SU-DHL-6 (cell line): ENCODE measurements at regions not wholly inside any gene's neighbourhood (a gene's known extent, or its start where the extent isn't known, plus 50 kb on each side); places are given as distances from the start of the nearest gene placed in this dataset.

Experiments
- H2AFZ ChIP-seq: fragments of 200-600 bp; sonication (generic); 2 replicates; pipeline ENCODE4 v1.6.1; 2014; ENCODE audit warnings: low read depth, mild to moderate bottlenecking, moderate library complexity, mixed read lengths, antibody characterized with exemption, low read length; ENCODE audit not compliant: severe bottlenecking
- H3F3A ChIP-seq: fragments of 200-600 bp; shearing (Covaris generic); 2 replicates; pipeline ENCODE4 v1.6.0; 2016; ENCODE audit warnings: antibody characterized with exemption, mild to moderate bottlenecking; ENCODE audit not compliant: insufficient read depth
- H3K27ac ChIP-seq: fragments of 200-600 bp; sonication (generic); 2 replicates; pipeline ENCODE4 v1.5.1; 2016; ENCODE audit warnings: low read depth, mild to moderate bottlenecking, low read length, moderate library complexity, mixed read lengths
- H3K27me3 ChIP-seq: fragments of 200-600 bp; sonication (generic), shearing (Covaris generic); 2 replicates; pipeline ENCODE4 v1.6.0; 2014; ENCODE audit warnings: mild to moderate bottlenecking, low read length
- H3K36me3 ChIP-seq: fragments of 200-600 bp; sonication (generic); 2 replicates; pipeline ENCODE4 v1.6.1; 2014; ENCODE audit warnings: mild to moderate bottlenecking, low read length, mixed read lengths
- H3K4me2 ChIP-seq: fragments of 300-600, 200-600 bp; shearing (Covaris generic), sonication (generic); 2 replicates; pipeline ENCODE4 v1.6.0; 2014; ENCODE audit warnings: low read length, low read depth, mild to moderate bottlenecking; ENCODE audit not compliant: poor library complexity, severe bottlenecking
- H3K4me3 ChIP-seq: fragments of 200-600 bp; sonication (generic); 2 replicates; pipeline ENCODE4 v1.5.1; 2014; ENCODE audit warnings: antibody characterized with exemption, low read length, mild to moderate bottlenecking, mixed read lengths; ENCODE audit not compliant: insufficient read depth, poor library complexity, severe bottlenecking
- H3K79me2 ChIP-seq: fragments of 200-600 bp; sonication (generic); 2 replicates; pipeline ENCODE4 v1.6.1; 2014; ENCODE audit warnings: mild to moderate bottlenecking, low read length, moderate library complexity; ENCODE audit not compliant: insufficient read depth
- H3K9ac ChIP-seq: fragments of 200-600 bp; sonication (generic); 2 replicates; pipeline ENCODE4 v1.7.0; 2014; ENCODE audit warnings: mild to moderate bottlenecking, low read length
- H3K9me2 ChIP-seq: fragments of 200-600 bp; sonication (generic); replicated peaks from 2 replicates; pipeline ENCODE4 v1.6.1; 2014; ENCODE audit warnings: low read length; ENCODE audit not compliant: insufficient read depth
- H3K9me3 ChIP-seq: fragments of 200-600 bp; sonication (generic); 2 replicates; pipeline ENCODE4 v1.6.1; 2014; ENCODE audit warnings: low read length, mixed read lengths; ENCODE audit not compliant: insufficient read depth
- H4K20me1 ChIP-seq: fragments of 200-600 bp; sonication (generic); 2 replicates; pipeline ENCODE4 v1.6.1; 2014; ENCODE audit warnings: low read depth, mild to moderate bottlenecking, antibody characterized with exemption, low read length, moderate library complexity, mixed read lengths
- EZH2phosphoT487 ChIP-seq: fragments of 200-600 bp; sonication (generic), shearing (Covaris generic); conservative IDR thresholded peaks from 2 replicates; pipeline ENCODE4 v1.6.1; 2018; ENCODE audit warnings: mild to moderate bottlenecking, antibody characterized with exemption, low read length, moderate library complexity, mixed read lengths
- TF ChIP-seq, protein P1 (sequence below): fragments of 200-600 bp; sonication (generic); IDR thresholded peaks from one replicate; pipeline ENCODE4 v1.5.1; 2017; ENCODE audit warnings: antibody characterized with exemption, mild to moderate bottlenecking, low read length, moderate library complexity; ENCODE audit not compliant: insufficient read depth, poor library complexity, severe bottlenecking

DNA sequence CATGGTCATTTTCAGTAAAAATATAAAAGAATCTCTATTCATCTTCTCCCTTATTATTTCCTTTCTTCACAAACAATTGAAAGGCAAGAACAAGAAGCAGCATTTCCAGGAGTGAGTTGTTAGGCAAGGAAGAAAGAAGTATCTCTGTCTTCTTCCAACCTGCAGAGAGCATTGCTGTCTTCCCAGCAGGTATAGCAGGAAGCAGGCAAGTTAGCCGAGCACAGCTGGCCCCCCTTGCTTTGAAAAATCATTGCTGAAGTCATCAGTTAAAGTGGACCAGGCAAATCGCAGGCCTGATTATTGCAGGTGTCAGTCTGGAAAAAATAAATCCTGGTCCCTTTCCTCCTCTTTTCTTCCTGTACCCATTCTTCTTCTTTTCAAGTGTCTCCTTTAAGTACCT, 353.1 kb upstream of the BRINP1 start:
- no peak overlapping the region for H3K4me2 ChIP-seq
- H4K20me1 ChIP-seq = no peaks in the 10 kb centered on the region
- H3K4me3 ChIP-seq = no peak overlapping the region
- no peaks in the 10 kb centered on the region for H3K27me3 ChIP-seq
- no peak for TF ChIP-seq EZH2phosphoT487
- TF ChIP-seq, protein P1, sequence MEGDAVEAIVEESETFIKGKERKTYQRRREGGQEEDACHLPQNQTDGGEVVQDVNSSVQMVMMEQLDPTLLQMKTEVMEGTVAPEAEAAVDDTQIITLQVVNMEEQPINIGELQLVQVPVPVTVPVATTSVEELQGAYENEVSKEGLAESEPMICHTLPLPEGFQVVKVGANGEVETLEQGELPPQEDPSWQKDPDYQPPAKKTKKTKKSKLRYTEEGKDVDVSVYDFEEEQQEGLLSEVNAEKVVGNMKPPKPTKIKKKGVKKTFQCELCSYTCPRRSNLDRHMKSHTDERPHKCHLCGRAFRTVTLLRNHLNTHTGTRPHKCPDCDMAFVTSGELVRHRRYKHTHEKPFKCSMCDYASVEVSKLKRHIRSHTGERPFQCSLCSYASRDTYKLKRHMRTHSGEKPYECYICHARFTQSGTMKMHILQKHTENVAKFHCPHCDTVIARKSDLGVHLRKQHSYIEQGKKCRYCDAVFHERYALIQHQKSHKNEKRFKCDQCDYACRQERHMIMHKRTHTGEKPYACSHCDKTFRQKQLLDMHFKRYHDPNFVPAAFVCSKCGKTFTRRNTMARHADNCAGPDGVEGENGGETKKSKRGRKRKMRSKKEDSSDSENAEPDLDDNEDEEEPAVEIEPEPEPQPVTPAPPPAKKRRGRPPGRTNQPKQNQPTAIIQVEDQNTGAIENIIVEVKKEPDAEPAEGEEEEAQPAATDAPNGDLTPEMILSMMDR = no peak
- no peak overlapping the region for H3K27ac ChIP-seq
- H3K79me2 ChIP-seq = no peaks in the 10 kb centered on the region
- H3K9ac ChIP-seq = no peak overlapping the region
- H3K9me2 ChIP-seq = no peaks in the 10 kb centered on the region
- H3K9me3 ChIP-seq = no peaks in the 10 kb centered on the region
- no peaks in the 10 kb centered on the region for H3K36me3 ChIP-seq
- no peak overlapping the region for H2AFZ ChIP-seq
- H3F3A ChIP-seq = no peaks in the 10 kb centered on the region

GRCh38 chr9:119712325-119712724, 343.1 kb upstream of the BRINP1 start:
- H3K27ac ChIP-seq = no peak overlapping the region
- H3K36me3 ChIP-seq = no peaks in the 10 kb centered on the region
- H3K9me3 ChIP-seq = no peaks in the 10 kb centered on the region
- H3K79me2 ChIP-seq = no peaks in the 10 kb centered on the region
- no peak overlapping the region for H3K9ac ChIP-seq
- no peaks in the 10 kb centered on the region for H3K9me2 ChIP-seq
- H3K27me3 ChIP-seq = no peaks in the 10 kb centered on the region
- no peak overlapping the region for H2AFZ ChIP-seq
- H3F3A ChIP-seq = no peaks in the 10 kb centered on the region
- TF ChIP-seq, protein P1 = no peak
- no peak for TF ChIP-seq EZH2phosphoT487
- H4K20me1 ChIP-seq = no peaks in the 10 kb centered on the region
- no peak overlapping the region for H3K4me2 ChIP-seq
- no peak overlapping the region for H3K4me3 ChIP-seq

DNA sequence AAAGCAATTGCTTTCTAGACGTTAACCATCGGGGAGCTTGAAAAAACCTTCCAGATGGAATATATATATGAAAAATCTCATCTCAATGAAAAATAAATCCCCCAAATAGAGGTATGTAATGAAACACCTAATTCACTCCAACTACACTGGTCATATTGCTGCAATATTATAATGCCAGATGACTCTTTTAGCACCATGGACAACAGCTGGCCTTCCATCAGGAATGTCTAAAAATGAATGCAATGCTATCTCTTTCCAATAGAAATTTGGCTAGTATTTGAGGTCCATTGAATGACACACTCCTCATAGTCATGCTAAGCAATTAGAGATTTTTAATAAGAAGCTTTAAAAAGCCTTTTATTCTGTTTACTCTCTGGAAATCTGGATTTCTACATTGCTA, 340.2 kb upstream of the BRINP1 start:
- H3K4me3 ChIP-seq = no peak overlapping the region
- no peaks in the 10 kb centered on the region for H3K36me3 ChIP-seq
- H3F3A ChIP-seq = no peaks in the 10 kb centered on the region
- no peaks in the 10 kb centered on the region for H3K27me3 ChIP-seq
- H3K79me2 ChIP-seq = no peaks in the 10 kb centered on the region
- no peak for TF ChIP-seq EZH2phosphoT487
- TF ChIP-seq, protein P1 = no peak
- H3K9ac ChIP-seq = no peak overlapping the region
- H3K4me2 ChIP-seq = no peak overlapping the region
- no peak overlapping the region for H2AFZ ChIP-seq
- no peaks in the 10 kb centered on the region for H3K9me2 ChIP-seq
- no peak overlapping the region for H3K27ac ChIP-seq
- H4K20me1 ChIP-seq = no peaks in the 10 kb centered on the region
- no peaks in the 10 kb centered on the region for H3K9me3 ChIP-seq
